ENCODE measurements at regions not wholly inside any gene's neighbourhood (a gene's known extent, or its start where the extent isn't known, plus 50 kb on each side); places are given as distances from the start of the nearest gene placed in this dataset.

DNA sequence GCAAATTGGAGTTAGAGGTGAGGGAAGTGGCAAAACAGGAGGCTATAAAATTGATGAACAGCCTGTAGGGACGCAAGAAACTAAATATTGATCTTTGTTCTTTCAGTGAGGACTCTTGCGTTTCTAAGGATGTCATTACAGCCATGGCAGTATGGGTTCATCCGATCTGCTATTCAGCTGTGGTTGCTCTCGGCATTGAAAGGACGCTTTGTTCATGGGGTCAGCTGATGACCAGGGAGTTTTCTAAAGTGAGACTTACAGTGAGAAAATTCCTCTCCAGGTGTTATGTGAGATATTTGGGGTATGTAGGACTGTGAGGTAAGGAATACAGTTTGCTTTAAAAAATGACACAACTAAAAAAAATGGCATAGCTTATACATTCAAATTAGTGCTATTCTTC lies 52.7 kb upstream of the PELI1 start:
- DNase-seq (ENCODE audit: low read depth), result no peak

DNA sequence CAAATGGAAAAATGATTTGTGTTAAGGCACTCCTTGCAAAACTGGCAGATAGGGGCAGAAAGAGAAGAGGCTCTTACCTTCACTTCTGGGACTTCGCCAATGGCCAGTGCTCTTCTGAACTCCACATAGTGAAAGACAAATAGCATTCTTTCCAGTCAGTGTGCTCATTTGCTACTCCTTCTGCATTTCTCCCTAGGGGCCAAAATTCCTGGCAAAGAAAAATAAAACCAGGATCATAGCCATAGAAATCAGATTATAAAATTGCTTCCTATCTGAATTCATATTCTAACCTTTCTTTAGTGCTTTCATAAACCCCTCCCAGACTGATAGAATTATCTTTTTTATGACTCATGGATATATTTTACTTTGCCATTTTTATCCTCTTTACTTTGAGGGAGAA lies 56.9 kb upstream of the PELI1 start:
- DNase-seq (ENCODE audit: low read depth), result no peak

DNA sequence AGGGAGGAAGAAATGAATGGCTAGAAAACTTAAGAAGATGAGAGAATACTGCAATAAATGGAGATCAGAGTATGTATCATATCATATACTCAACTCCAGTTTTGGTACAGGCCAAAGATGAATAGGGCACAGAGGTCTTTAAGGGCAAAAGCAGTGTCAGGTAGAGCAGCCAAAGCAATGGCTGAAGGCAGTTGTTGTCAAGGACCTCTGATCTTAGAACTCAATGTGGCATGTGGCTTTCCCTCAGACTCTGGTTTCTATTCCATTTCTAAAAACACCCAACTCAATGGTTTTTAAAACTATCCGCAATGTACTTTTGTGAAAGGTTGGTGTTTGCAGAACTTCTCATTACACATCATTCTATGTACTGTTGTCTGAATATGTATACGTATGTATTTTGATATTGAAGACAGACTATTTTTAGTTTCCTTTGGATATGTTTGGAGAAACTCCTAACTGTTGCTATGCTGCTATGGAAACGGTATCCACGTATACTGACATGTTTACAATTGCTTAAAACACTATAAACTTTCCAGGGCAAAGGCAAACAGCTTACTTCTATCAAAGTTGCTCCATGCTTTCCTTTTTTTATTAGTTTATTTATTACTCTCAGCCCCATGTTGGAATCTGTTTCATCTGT lies 58.1 kb upstream of the PELI1 start:
- no peak for DNase-seq (ENCODE audit: low read depth)

DNA sequence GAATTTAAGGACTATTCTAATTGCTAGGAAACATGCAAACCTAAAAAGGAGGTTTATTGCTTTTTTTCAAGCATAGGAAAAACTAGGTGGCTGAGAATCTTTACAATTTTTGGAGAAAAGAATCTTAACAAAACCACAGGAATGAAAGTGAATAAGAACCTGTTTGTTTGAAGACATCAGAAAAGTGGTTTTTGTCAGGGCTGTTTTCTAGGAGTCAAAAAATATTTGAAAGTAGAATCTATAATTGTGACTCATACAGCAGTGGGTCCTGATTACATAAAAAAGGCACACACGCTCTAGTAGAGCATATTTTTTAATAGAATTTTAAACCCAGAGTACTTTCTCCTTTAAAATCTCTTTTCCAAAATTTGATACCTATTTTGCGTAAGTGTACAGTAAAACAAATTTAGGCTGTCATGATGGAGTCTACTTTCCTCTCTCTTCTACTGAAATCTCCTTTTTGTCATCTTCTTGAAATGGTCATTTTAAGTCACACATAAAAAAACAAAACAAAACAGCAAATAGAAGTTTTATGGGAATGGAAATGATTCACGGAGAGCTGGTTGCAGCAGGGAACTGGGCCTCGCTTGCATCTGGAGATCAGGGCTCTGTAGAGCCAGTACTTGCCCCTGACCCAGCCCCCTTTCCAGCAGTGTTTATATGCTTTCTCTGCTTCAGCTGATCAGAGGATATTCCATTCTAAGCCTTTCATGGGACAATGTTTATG lies 59.1 kb upstream of the PELI1 start:
- no peak for DNase-seq (ENCODE audit: low read depth)

DNA sequence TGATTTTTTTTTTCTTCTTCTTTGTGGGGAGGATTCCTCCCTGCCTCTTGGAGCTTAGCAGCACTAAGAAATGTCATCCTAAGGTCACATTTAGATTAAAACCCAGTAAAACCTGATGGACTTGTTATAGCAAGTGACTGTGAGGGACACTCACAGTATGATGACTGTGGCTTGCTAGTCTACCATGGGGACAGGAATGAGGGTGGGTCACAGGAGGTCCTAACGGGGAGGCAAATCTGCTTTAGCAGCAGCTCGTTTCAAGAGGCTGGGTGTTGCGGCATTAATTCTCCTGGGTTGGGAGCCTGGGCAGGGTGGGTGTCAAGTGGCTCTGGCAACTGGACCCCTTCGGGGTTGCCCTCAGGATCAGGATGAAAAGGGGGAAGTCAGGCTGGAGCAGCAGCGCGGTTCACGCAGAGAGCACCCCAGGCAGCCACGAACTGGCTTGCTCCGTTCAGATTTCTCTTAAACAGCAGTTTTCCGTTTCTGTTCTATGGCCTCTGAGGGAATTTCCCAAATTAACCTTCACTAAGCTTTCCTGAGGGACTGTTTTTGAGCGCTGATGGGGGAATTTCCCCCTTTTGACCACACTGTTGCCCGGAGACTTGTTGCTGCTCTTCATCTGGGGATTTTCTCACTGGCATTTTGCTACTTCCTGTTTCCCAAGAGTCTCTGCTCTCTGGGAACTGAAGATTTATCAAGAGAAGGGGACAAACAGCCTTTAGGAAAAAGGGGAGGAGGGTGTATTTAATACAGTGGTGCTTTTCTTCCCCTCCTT lies 59.8 kb upstream of the PELI1 start:
- no peak for DNase-seq (ENCODE audit: low read depth)

DNA sequence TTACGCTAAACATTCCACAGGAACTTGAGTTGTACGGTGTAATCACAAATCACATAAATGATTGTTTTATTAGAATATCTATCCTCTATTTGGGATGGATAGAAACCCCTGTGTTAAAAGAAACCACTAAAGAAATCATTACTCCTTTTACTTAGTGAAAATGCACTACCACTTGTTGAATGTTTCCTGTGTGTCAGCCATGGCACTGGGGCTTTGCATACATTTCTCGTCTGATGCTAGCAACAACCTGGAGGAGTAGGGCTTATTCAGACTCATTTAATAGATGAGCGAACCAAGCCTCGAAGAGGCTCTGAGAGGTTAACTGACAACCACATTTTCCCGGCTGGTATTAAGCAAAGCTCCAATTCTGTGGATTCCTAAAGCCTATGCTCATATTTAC lies 60.5 kb upstream of the PELI1 start:
- DNase-seq (ENCODE audit: low read depth), result no peak

DNA sequence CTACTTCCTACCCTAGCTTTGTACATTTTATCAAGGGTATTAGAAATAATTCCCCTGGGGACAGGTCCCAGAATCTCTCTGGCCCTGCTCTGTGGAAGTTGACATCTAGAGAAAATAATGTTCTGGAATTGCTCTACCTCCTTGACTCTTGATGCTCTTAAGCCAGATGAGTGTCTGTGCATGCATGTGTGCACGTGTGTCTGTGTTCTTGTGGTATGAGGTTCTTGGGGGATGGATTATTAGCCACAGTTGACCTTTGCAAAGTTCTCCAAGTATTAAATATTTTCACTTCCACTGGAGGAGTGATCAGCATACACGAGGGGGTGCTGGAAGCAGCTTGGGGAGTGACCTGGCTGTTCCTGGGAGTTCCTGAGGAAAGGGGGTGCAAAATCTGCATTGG lies 61.2 kb upstream of the PELI1 start:
- no peak for DNase-seq (ENCODE audit: low read depth)

DNA sequence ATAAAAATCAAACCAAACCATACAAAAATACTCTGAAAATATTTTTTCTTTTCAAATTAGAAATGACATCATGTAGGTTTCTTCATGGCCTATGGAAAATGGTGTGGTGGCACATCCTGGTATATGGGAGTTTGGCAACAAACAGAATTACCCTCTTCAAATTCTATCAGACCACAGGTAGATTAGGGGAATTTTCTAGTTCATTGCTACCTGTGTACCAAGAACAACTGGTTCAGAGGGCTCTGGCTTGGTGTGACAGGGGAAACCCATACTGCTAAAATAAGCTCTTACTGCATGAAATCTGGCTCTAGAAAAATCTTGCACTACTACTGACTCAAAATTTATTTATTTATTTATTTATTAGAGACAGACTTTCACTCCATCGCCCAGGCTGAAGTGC lies 63.4 kb upstream of the PELI1 start:
- no peak for DNase-seq (ENCODE audit: low read depth)

DNA sequence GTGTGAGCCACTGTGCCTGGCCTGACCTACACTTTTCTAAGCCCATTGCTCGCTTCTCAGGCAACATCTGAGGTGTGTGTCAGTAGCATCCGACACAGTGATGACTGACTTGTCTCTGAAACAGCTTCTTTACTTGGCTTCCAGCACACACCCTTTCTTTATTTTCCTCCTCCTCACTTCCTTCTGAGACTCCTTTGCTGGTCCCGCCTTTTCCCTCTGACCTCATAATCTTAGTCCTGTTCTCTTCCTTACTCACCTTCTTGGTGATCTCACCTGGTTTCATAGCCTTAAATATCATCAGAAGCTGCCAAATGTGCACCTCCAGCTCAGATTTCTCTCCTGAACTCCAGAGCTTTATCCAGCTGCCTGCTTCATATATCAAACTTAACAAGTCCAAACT lies 66.6 kb upstream of the PELI1 start:
- no peak for DNase-seq (ENCODE audit: low read depth)

DNA sequence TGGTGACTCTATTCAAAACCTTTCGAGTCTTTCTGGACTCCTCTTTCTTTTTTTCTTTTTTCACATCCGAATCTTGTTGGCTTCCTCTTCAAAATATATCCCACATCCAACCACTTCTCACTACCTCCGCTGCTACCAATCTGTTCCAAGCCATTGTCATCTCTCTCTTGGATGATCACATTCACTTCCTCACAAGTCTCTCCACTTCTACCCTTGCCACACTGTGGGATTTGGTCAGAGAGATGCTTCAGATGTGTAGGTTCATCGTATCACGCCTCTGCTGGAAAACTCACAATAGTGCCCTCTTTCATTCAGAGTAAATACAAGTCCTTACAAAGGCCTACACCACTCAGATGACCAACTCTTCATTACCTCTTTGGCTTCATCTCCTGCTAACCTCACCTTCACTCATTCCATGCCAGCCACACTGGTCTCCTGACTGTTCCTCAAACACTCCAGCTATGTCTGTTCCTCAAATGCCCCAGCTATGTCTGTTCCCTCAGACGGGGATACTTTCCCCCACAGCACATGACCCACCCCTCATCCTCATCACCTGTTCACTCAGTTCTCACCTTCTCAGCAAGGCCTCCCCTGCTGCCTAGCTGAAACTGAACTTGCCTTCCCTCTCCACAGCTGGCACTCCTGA lies 67.2 kb upstream of the PELI1 start:
- no peak for DNase-seq (ENCODE audit: low read depth)

DNA sequence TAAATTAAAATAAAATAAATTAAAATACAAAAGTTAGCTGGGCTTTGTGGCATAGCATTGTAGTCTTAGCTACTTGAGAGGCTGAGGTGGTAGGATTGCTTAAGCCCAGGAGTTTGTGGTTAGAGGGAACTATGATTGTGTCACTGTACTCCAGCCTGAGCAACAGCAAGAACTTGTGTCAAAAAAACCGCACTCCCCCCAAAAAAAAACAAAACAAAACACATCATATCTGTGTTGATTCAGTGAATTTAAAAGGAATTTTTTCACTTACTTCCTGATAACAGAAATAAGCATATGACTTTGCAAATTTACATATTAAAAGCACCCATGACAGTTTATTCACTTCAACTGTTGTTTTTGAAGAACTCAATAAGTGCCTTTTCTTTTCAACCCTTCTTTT lies 68.1 kb upstream of the PELI1 start:
- DNase-seq (ENCODE audit: low read depth), result no peak

DNA sequence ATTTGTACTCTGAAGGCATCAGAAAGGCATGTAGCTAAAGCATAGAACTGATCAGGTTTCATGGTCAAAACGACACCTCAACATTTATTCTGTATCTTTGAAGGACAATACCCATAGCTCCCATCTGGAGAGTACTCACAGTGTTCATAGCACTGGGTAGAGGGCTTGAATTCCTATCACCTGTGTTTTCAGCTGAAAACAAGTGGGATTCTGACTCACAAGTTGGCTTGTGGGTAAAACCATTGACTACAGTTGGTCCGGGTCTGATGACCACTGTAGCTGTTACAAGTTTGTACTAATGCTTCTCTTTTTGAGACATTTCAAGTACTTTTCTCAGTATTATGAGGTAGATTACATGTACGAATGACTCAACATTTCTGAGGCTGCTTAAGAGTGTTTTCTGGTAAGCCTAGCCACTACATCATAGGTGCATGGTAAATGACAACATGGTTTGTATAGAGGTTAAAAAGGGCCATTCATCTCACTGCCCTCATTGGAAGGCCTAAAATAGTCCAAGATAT lies 68.6 kb upstream of the PELI1 start:
- no peak for DNase-seq (ENCODE audit: low read depth)

DNA sequence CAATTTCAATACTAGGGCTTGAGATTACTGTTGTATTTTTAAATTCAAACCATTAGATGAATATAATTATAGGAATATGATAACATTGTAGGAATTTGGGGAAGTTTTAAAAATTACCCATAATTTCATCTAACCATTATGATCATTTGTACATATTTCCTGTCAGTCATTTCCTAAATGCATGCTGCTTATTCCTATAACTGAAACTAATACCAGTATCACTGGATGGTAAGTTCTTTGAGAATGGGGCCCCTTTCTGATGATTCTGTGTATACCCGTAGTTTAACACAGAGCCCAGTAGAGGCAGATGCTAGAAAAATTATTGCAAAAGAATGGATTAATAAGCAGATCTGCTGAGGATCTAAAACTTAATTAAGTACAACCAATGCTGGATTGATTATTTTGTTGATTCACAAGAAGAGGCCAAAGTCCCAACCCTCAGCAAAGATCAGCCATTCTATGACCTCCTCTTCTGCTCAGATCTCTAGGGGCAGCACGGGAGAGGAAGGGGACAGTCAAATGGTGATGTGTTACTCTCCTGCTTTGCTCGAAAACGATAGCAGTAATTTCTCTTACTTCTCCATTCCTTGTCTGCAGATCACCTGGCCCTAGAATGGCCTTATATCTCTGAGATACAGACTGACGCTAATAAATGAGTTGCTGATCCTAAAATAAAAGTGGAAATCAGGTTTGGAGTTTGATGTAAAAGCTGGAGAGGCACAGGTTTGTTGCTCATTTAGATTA lies 69.5 kb upstream of the PELI1 start:
- DNase-seq (ENCODE audit: low read depth), result no peak

DNA sequence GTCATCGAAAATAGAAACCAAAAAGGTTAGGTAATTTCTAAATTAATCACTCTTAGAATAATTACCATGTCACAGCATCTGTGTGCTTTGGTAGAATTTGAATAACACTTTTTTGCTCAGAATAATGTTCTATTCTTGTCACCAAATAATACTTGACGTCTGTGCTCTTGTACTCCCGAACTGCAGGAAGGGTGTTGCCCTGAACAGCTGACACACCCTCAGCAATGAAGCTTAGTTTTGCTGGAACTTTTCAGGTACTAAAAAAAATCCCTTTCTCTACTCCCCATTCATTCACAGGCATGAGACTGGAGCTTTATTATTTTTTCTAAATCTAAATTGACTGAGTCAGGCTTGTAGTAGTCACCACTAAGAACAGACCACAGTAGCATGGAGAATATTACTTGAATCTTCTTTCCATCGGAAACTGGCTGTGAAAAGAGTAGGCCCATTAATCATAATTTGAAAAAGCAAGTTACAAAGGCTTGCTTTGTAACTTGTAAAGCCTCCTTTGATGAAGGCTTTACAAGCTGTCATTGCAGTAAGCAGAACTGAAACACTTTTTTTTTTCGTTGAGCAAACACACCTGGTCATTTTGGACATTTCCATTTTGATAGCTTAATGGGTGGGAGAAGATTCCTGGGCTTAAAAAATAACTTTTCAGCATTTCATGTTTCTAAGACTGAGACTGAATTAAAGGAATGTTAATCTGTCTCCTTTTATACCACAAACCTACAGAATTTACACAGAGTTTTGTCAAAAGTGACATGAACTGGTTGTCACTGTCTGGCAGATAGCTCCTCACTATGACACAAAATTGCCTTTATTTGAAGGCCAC lies 70.3 kb upstream of the PELI1 start:
- no peak for DNase-seq (ENCODE audit: low read depth)

DNA sequence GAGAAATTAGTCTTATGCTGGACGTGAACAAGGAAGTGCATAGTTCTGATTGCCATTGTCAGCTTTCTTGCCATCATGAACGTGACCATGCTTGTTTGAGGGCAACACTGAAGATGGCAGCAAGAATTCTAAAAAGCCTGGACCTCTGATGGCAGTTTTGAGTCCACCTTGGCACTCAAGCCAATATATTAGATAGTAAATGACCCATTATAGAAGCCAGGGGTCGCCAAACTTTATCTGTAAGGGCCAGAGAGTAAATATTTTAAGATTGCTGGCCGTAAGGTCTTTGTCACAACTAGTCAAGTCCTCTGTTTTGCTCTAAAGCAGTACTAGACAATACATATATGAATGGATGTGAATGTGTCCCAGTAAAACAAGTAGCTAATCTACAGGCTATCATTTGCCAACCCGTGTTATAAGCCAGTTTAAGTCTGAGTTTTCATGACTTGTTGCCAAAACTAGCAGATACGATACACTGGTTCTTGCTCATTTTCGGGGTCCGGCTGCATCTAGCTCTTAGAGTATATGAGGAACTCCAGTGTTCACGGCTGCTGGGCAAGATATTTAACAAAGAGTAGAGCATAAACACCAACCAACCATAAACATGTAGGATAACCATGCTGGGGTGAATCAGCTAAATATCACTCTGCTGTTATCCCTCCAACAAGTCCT lies 73.1 kb upstream of the PELI1 start:
- no peak for DNase-seq (ENCODE audit: low read depth)

DNA sequence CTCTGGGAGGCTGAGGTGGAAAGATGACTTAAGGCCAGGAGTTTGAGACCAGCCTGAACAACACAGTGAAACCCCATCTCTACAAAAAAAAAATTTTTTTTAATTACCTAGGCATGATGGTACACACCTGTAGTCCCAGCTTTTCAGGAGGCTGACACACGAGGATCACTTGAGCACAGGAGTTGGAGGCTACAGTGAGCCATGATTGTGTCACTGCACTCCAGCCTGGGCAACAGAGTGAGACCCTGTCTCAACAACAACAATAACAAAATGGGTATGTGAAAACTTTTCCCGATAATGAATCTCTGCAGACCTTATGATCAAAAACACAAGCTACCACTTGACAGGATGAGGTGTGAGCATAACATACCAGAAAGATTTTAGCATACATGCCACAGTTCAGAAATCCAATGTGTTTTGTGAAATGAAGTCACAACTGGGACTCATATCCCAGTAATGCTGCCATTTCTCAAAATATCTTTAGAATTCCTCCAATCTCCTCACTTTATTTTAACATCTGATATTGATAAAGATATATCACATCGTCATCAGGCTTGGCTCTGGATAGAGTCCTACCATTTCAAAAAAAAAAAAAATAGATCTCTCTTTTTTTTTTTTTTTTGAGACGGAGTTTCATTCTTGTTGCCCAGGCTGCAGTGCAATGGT lies 74.0 kb upstream of the PELI1 start:
- no peak for DNase-seq (ENCODE audit: low read depth)

DNA sequence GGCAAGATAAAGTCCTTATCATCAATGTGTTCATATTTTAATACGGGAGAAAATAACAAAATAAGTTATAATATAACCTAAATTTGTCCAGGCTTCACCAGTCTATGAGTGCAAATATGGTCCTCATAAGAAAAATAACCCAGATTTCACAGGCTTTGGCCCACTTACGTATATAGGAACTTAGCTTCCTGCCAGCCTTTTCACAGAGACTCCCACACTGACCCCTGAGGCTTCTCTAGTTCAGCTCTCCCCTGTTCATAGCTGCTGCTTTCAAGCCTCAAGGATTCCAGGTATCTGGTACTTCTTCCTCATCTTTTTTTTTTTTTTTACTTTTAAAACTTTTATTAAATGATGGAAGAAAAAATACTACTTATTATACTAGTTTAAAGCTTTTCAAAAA lies 74.9 kb upstream of the PELI1 start:
- DNase-seq (ENCODE audit: low read depth), result no peak

DNA sequence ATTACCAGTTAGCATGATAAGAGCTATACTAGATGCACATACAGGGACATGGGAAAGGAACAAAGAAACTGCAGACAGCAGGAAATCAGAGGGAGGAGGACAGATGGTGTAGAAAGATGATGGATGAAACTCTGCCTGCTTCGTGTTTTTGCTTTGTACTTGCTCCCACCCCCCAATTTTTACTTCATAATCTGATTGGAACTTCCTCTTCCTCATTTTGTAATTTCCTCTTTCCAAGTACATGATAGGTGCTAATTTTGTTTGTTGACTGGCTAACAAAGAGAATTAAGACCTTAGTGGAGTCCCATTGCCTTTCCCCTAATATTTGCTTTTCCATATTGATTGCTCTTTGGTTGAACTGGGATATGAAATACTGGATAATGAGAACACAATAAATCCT lies 76.0 kb upstream of the PELI1 start:
- DNase-seq (ENCODE audit: low read depth), result no peak

DNA sequence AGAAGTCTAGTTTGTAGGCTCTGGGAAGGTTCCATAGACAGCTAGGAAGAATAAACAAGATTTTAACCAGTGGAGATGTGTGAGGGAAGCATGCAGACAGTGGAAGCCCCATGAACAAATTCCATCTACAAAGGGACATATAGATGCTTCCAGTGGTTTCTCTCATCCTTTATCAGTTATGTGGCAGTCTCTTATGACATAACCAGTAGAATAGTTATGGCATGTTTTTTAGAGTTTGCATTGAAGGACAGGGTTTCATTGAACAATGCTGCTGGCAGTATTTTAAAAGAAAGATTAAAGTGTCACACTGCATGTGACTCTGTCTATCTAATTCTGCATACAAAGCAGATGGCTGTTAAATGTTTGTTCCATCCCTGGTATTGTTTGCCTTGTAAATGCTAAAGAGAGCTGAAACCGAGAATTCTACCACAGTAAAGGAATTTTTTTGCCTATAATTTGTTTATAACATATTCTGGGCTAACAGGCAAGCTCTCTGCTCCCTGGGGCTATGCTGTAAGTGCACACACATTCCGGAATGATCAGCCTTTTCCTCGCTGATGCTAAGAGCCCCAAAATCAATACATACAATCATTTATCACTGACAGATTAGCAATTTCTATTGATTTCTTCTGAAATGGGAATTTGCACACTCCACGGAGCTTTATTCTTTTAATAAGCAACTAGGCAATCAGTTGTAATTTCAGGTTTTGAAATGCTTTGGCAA lies 76.8 kb upstream of the PELI1 start:
- DNase-seq (ENCODE audit: low read depth), result no peak
